H9 (cell line): ENCODE measurements at regions not wholly inside any gene's neighbourhood (a gene's known extent, or its start where the extent isn't known, plus 50 kb on each side); places are given as distances from the start of the nearest gene placed in this dataset.

Experiments
- DNase-seq: peaks from one replicate; pipeline ENCODE4 v3.0.0-alpha.2; 2017
- H2AFZ ChIP-seq: one replicate; pipeline ENCODE4 v1.6.1; 2013; ENCODE audit warnings: mild to moderate bottlenecking, low read length, control low read depth, moderate library complexity
- H2AK5ac ChIP-seq: 2 replicates; pipeline ENCODE4 v1.6.1; 2013; ENCODE audit warnings: low read length, control low read depth, mixed read lengths; ENCODE audit not compliant: insufficient read length
- H2BK120ac ChIP-seq: one replicate; pipeline ENCODE4 v1.6.1; 2013; ENCODE audit warnings: low read depth, mild to moderate bottlenecking, low read length, control low read depth, inconsistent platforms; ENCODE audit not compliant: poor library complexity, severe bottlenecking
- H2BK12ac ChIP-seq: 2 replicates; pipeline ENCODE4 v1.6.1; 2013; ENCODE audit warnings: low read length, control low read depth, mixed read lengths, low read depth; ENCODE audit not compliant: insufficient read length
- H2BK15ac ChIP-seq: 2 replicates; pipeline ENCODE4 v1.6.1; 2013; ENCODE audit warnings: low read depth, low read length, control low read depth
- H2BK20ac ChIP-seq: one replicate; pipeline ENCODE4 v1.6.1; 2013; ENCODE audit warnings: low read depth, mild to moderate bottlenecking, low read length, control low read depth, inconsistent platforms; ENCODE audit not compliant: poor library complexity, severe bottlenecking
- H2BK5ac ChIP-seq: 2 replicates; pipeline ENCODE4 v1.6.1; 2013; ENCODE audit warnings: low read length, control low read depth, mixed read lengths; ENCODE audit not compliant: insufficient read length
- H3K14ac ChIP-seq: 2 replicates; pipeline ENCODE4 v1.6.1; 2013; ENCODE audit warnings: low read length, control low read depth; ENCODE audit not compliant: insufficient read depth
- H3K18ac ChIP-seq: 2 replicates; pipeline ENCODE4 v1.6.1; 2013; ENCODE audit warnings: low read depth, mild to moderate bottlenecking, mixed read lengths, low read length, control low read depth; ENCODE audit not compliant: insufficient read length
- H3K23ac ChIP-seq: 2 replicates; pipeline ENCODE4 v1.6.1; 2013; ENCODE audit warnings: low read length, control low read depth, mixed read lengths, low read depth; ENCODE audit not compliant: insufficient read length
- H3K23me2 ChIP-seq: 2 replicates; pipeline ENCODE4 v1.6.1; 2013; ENCODE audit warnings: low read depth, mild to moderate bottlenecking, mixed read lengths, low read length, control low read depth; ENCODE audit not compliant: insufficient read length, poor library complexity, severe bottlenecking
- H3K27ac ChIP-seq: 2 replicates; pipeline ENCODE4 v1.5.1; 2013; ENCODE audit warnings: low read length, control low read depth, mixed read lengths, low read depth; ENCODE audit not compliant: insufficient read length
- H3K27me3 ChIP-seq: 2 replicates; pipeline ENCODE4 v1.6.1; 2013; ENCODE audit warnings: low read length, control low read depth, inconsistent platforms; ENCODE audit not compliant: insufficient read depth
- H3K4ac ChIP-seq: 2 replicates; pipeline ENCODE4 v1.6.1; 2013; ENCODE audit warnings: low read depth, mild to moderate bottlenecking, control low read depth, inconsistent platforms, low read length, moderate library complexity
- H3K4me1 ChIP-seq: 2 replicates; pipeline ENCODE4 v1.6.1; 2013; ENCODE audit warnings: low read length, control low read depth, inconsistent platforms; ENCODE audit not compliant: insufficient read depth
- H3K4me2 ChIP-seq: 2 replicates; pipeline ENCODE4 v1.6.1; 2013; ENCODE audit warnings: low read length, control low read depth, mixed read lengths; ENCODE audit not compliant: insufficient read length, insufficient read depth
- H3K56ac ChIP-seq: 2 replicates; pipeline ENCODE4 v1.6.1; 2013; ENCODE audit warnings: low read depth, mild to moderate bottlenecking, mixed read lengths, low read length, control low read depth; ENCODE audit not compliant: insufficient read length
- H3K79me1 ChIP-seq: 2 replicates; pipeline ENCODE4 v1.6.1; 2013; ENCODE audit warnings: low read depth, mild to moderate bottlenecking, moderate library complexity, low read length, control low read depth, inconsistent platforms; ENCODE audit not compliant: insufficient read depth, poor library complexity, severe bottlenecking
- H3K79me2 ChIP-seq: 2 replicates; pipeline ENCODE4 v1.6.1; 2013; ENCODE audit warnings: low read length, control low read depth, inconsistent platforms; ENCODE audit not compliant: insufficient read depth
- H3K9ac ChIP-seq: 2 replicates; pipeline ENCODE4 v1.6.1; 2013; ENCODE audit warnings: low read length, control low read depth, mixed read lengths; ENCODE audit not compliant: insufficient read length; ENCODE audit errors: extremely low read depth
- H3K9me3 ChIP-seq: one replicate; pipeline ENCODE4 v1.6.1; 2013; ENCODE audit warnings: low read depth, low read length, inconsistent platforms; ENCODE audit not compliant: control insufficient read depth
- H3T11ph ChIP-seq: one replicate; pipeline ENCODE4 v1.6.1; 2013; ENCODE audit warnings: mild to moderate bottlenecking, low read length, control low read depth, inconsistent platforms
- H4K20me1 ChIP-seq: one replicate; pipeline ENCODE4 v1.6.1; 2013; ENCODE audit not compliant: control insufficient read depth, insufficient read length, insufficient read depth
- H4K5ac ChIP-seq: 2 replicates; pipeline ENCODE4 v1.6.1; 2013; ENCODE audit warnings: low read depth, mild to moderate bottlenecking, mixed read lengths, low read length, control low read depth; ENCODE audit not compliant: insufficient read length
- H4K8ac ChIP-seq: replicated peaks from 2 replicates; pipeline ENCODE4 v1.6.1; 2013; ENCODE audit warnings: low read length, control low read depth, mixed read lengths, low read depth; ENCODE audit not compliant: insufficient read length
- H4K91ac ChIP-seq: 2 replicates; pipeline ENCODE4 v1.6.1; 2013; ENCODE audit warnings: low read depth, mild to moderate bottlenecking, moderate library complexity, mixed read lengths, low read length, control low read depth; ENCODE audit not compliant: insufficient read length
- H3K27ac Mint-ChIP-seq, 3 experiments: 2 replicates in 2 of 3; 3 replicates in 1 of 3; pipeline ENCODE4 v1.8.0; 2020 to 2021; ENCODE audit warnings: mixed read lengths in 3 of 3, mild to moderate bottlenecking in 1 of 3, moderate library complexity in 1 of 3
- H3K27me3 Mint-ChIP-seq: 2 replicates; pipeline ENCODE4 v1.8.0; 2021; ENCODE audit warnings: low read depth, mild to moderate bottlenecking, moderate library complexity, mixed read lengths
- H3K36me3 Mint-ChIP-seq, 3 experiments: 2 replicates in 2 of 3; 3 replicates in 1 of 3; pipeline ENCODE4 v1.8.0; 2020 to 2021; ENCODE audit warnings: low read depth in 3 of 3, mixed read lengths in 3 of 3; ENCODE audit not compliant: insufficient read depth in 1 of 3
- H3K4me1 Mint-ChIP-seq, 2 experiments: 2 replicates each; pipeline ENCODE4 v1.8.0; 2020; ENCODE audit warnings: mixed read lengths in 2 of 2
- H3K4me3 Mint-ChIP-seq, 2 experiments: 2 replicates in 1 of 2; 3 replicates in 1 of 2; pipeline ENCODE4 v1.8.0; 2020 to 2021; ENCODE audit warnings: mild to moderate bottlenecking in 2 of 2, mixed read lengths in 2 of 2, moderate library complexity in 1 of 2
- H3K9me3 Mint-ChIP-seq, 2 experiments: 2 replicates in 1 of 2; 3 replicates in 1 of 2; pipeline ENCODE4 v1.8.0; 2020; ENCODE audit warnings: mild to moderate bottlenecking in 2 of 2, mixed read lengths in 2 of 2, moderate library complexity in 1 of 2
- CTCF ChIP-seq: fragments of 200-600 bp; sonication (generic); conservative IDR thresholded peaks from 3 replicates; pipeline ENCODE4 v1.8.0; 2021; ENCODE audit warnings: antibody characterized with exemption, mild to moderate bottlenecking
- WGBS: extraction: QIAGEN DNeasy Blood & Tissue Kit; methylation state at CpG from one replicate; pipeline ENCODE4 v1.1.7; 2013; ENCODE audit warnings: missing lambda C conversion rate, low lambda C conversion rate, mixed read lengths; ENCODE audit not compliant: insufficient read length; ENCODE audit errors: extremely low coverage; 5-methylcytosine and 5-hydroxymethylcytosine counted together

GRCh38 chr2:9100080-9100876 lies 96.8 kb upstream of the MBOAT2 start:
- Histone ChIP-seq H4K20me1 (no peaks in the 10 kb centered on the region), H2AFZ (no peak overlapping the region), H3T11ph (no peak overlapping the region), H4K5ac (no peak overlapping the region), H3K4me1 (peaks cover 4% of the 10 kb centered on the region; the same call in 1 of the 2 replicates), H3K23ac (no peak overlapping the region), H3K4me2 (no peak overlapping the region), H3K14ac (no peak overlapping the region), H3K18ac (no peak overlapping the region), H3K4ac (no peak overlapping the region), H3K9ac (no peak overlapping the region), H3K79me2 (no peaks in the 10 kb centered on the region), H2AK5ac (no peak overlapping the region), H2BK12ac (no peak overlapping the region), H3K27ac (no peak overlapping the region), H4K8ac (no peak overlapping the region), H4K91ac (no peak overlapping the region), H2BK5ac (no peak overlapping the region), H3K23me2 (peaks cover 2% of the 10 kb centered on the region), H3K9me3 (no peaks in the 10 kb centered on the region), H2BK120ac (no peak overlapping the region), H2BK15ac (no peak overlapping the region), H3K56ac (no peak overlapping the region), H2BK20ac (no peak overlapping the region), H3K79me1 (no peaks in the 10 kb centered on the region), H3K27me3 (no peaks in the 10 kb centered on the region; the same call in 1 of the 2 replicates)
- H3K27me3 Mint-ChIP-seq, result peaks cover 21% of the 10 kb centered on the region
- no peak for TF ChIP-seq CTCF
- no peak overlapping the region for H3K4me3 Mint-ChIP-seq
- H3K36me3 Mint-ChIP-seq, result no peaks in the 10 kb centered on the region
- no peak overlapping the region; a peak in 1 of 7 replicates for H3K27ac Mint-ChIP-seq
- DNase-seq, result no peak
- WGBS, result no CpG with 5 or more reads among the region's 10 CpGs
- peaks cover 30 to 46% of the 10 kb centered on the region in 2 experiments for H3K4me1 Mint-ChIP-seq
- H3K9me3 Mint-ChIP-seq, result no peaks in the 10 kb centered on the region; a peak in 1 of 5 replicates
